Sigmoid colon (tissue), 6 donors: ENCODE measurements at regions not wholly inside any gene's neighbourhood (a gene's known extent, or its start where the extent isn't known, plus 50 kb on each side); places are given as distances from the start of the nearest gene placed in this dataset.

ENCODE experiments used
- DNase-seq: peaks from one replicate; pipeline ENCODE4 v3.0.0-alpha.2; 2019
- H3K27ac ChIP-seq, 4 donors: fragments of 200-600 bp; sonication (generic); one replicate each; pipeline ENCODE4 v1.5.1; 2016 to 2019; ENCODE audit warnings: mild to moderate bottlenecking in 1 of 4
- H3K27me3 ChIP-seq, 3 donors: fragments of 200-600 bp; sonication (generic); one replicate each; pipeline ENCODE4 v1.5.1; 2019; ENCODE audit warnings: mild to moderate bottlenecking in 1 of 3
- H3K36me3 ChIP-seq, 4 donors: fragments of 200-600 bp; sonication (generic); one replicate each; pipeline ENCODE4 v1.5.1; 2016 to 2019
- H3K4me1 ChIP-seq, 4 donors: fragments of 200-600 bp; sonication (generic); one replicate each; pipeline ENCODE4 v1.5.1; 2017 to 2019
- H3K4me3 ChIP-seq, 4 donors: fragments of 200-600 bp; sonication (generic); one replicate each; pipeline ENCODE4 v1.5.1; 2017 to 2019; ENCODE audit warnings: mild to moderate bottlenecking in 2 of 4, moderate library complexity in 1 of 4
- H3K9me3 ChIP-seq, 4 donors: fragments of 200-600 bp in 3 of 4; sonication (generic) in 3 of 4; one replicate each; pipeline versions ENCODE4 v1.5.1 to v1.6.1; 2013 to 2019
- EP300 ChIP-seq, 4 donors: sonication (generic); formaldehyde crosslinking; IDR thresholded peaks; one replicate each; pipeline ENCODE4 v1.6.1; 2017; ENCODE audit warnings: antibody characterized with exemption in 4 of 4
- POLR2A ChIP-seq, 2 donors: fragments of 450-650 bp; IDR thresholded peaks; one replicate each; pipeline ENCODE4 v1.6.1; 2016; ENCODE audit warnings: antibody characterized with exemption in 2 of 2, mild to moderate bottlenecking in 2 of 2, moderate library complexity in 2 of 2
- POLR2AphosphoS5 ChIP-seq, 4 donors: sonication (generic); formaldehyde crosslinking; IDR thresholded peaks; one replicate each; pipeline ENCODE4 v1.6.1; 2017; ENCODE audit warnings: antibody characterized with exemption in 4 of 4
- WGBS, 2 donors: extraction: QIAGEN DNeasy Blood & Tissue Kit; methylation state at CpG; one replicate each; pipeline ENCODE4 v1.1.7; 2013; 5-methylcytosine and 5-hydroxymethylcytosine counted together
- intact Hi-C: fragments of 100-400 bp; cut with DNase I; formaldehyde crosslinking; loops from one replicate; pipeline ENCODE4 v1.15.1; 2023
- TF ChIP-seq, protein P1 (sequence below), 4 experiments: fragments of 450-650 bp in 3 of 4; fragments of 200-600 bp in 1 of 4; IDR thresholded peaks; one replicate each; pipeline ENCODE4 v1.5.1; 2016 to 2019; ENCODE audit warnings: antibody characterized with exemption in 4 of 4, mild to moderate bottlenecking in 3 of 4, moderate library complexity in 2 of 4
- donor health status: healthy with polysubstance abuse.
- donor health status: healthy.

DNA sequence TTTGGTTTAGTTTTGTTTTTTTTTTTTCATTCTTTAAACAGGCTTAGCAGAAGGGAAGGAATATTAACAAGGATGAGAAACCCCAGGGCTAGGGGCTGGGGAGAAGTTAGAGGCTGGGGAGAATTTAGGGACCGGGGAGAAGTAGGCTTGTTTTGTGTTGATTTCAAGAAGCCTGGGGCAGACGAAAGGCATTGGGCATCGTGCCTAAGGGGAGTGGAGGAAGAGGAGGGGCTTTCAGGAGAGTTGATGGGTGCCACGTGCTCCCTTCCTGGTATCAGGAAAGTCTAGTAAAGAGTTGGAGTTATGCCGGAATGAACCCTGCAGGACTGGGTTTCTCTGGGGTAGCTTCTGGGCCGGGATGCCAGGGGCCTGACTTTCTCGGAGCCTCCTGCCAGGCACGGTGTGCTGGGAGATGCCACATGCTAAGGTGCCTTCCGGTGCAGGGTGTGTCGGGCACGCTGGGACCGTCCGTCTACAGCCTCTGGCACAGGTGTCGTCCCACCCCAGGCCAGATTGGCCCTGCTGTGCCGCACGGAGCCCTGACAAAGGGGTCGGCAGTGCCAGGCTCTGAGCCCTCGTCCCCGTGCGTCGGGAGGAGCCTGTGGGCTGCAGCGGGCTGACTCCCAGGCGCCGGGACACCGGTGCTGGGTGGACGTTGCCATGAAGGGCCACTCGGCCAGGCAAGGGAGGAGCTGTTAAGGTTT lies 159.9 kb downstream of the OLFM1 start:
- peaks cover 0 to under 1% (median 0%) of the 10 kb centered on the region in 4 donors for H3K4me1 ChIP-seq
- H3K27me3 ChIP-seq = peaks cover 0 to 40% (median 12%) of the 10 kb centered on the region in 3 donors
- H3K27ac ChIP-seq = no peak overlapping the region
- H3K36me3 ChIP-seq = no peaks in the 10 kb centered on the region
- no peaks in the 10 kb centered on the region for H3K9me3 ChIP-seq
- intact Hi-C loops = no loop called here
- no peak for TF ChIP-seq POLR2AphosphoS5 (IDR thresholded peaks at IDR 0.05)
- TF ChIP-seq, protein P1, sequence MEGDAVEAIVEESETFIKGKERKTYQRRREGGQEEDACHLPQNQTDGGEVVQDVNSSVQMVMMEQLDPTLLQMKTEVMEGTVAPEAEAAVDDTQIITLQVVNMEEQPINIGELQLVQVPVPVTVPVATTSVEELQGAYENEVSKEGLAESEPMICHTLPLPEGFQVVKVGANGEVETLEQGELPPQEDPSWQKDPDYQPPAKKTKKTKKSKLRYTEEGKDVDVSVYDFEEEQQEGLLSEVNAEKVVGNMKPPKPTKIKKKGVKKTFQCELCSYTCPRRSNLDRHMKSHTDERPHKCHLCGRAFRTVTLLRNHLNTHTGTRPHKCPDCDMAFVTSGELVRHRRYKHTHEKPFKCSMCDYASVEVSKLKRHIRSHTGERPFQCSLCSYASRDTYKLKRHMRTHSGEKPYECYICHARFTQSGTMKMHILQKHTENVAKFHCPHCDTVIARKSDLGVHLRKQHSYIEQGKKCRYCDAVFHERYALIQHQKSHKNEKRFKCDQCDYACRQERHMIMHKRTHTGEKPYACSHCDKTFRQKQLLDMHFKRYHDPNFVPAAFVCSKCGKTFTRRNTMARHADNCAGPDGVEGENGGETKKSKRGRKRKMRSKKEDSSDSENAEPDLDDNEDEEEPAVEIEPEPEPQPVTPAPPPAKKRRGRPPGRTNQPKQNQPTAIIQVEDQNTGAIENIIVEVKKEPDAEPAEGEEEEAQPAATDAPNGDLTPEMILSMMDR (IDR thresholded peaks at IDR 0.05) = no peak
- TF ChIP-seq POLR2A (IDR thresholded peaks at IDR 0.05) = no peak
- TF ChIP-seq EP300 (IDR thresholded peaks at IDR 0.05) = no peak
- H3K4me3 ChIP-seq = no peak overlapping the region
- peak; percentile 61 for DNase-seq
- WGBS, 2 donors = 71 to 83% methylated on average over 27 of the region's 27 CpGs

DNA sequence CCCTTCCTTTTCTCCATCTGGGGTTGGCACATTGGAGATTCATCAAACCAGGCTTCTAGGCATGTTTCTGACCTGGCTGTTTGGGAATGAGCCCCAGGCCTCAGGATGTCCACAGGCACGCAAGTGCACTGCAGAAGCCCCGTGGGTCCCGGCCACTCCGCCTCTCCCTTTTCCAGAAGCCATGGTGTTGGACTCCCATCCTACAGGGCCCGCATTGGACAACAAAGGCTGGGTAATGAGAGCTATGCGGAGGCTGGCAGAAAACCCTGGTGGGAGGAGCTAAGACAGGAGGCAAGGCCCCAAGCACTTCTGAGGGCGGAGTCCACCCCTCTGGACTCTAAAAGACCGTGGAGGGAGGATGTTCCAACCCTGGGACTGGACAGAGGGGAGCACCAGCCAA lies 160.6 kb downstream of the OLFM1 start:
- H3K36me3 ChIP-seq = no peaks in the 10 kb centered on the region
- TF ChIP-seq POLR2A (IDR thresholded peaks at IDR 0.05) = no peak
- TF ChIP-seq EP300 (IDR thresholded peaks at IDR 0.05) = no peak
- TF ChIP-seq, protein P1 (IDR thresholded peaks at IDR 0.05) = no peak
- no peak for TF ChIP-seq POLR2AphosphoS5 (IDR thresholded peaks at IDR 0.05)
- no peaks in the 10 kb centered on the region for H3K4me1 ChIP-seq
- intact Hi-C loops = no loop called here
- no peak overlapping the region for H3K27ac ChIP-seq
- DNase-seq = no peak
- no peak overlapping the region for H3K4me3 ChIP-seq
- 55 to 78% methylated on average over 8 of the region's 8 CpGs for WGBS, 2 donors
- no peaks in the 10 kb centered on the region for H3K9me3 ChIP-seq
- peaks cover 0 to 40% (median 12%) of the 10 kb centered on the region in 3 donors for H3K27me3 ChIP-seq

DNA sequence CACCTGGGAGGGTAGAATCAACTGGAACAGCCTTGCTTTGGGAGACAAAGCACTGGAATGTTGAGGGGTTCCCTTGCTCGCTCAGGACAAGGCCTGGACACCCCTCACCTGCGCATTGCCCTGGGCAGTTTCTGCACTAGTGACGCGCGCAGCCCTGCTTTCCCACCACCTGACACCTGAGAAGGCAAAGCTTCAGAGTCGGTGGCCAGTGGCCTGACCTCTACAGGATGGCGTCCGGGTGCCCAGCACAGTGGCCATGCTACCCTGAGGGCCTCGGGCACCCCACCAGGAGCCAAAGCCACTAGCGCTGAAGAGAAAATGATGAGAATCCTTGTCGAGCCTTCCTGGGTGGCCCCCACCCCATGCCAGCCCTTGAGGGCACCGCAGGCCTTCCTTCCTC lies 161.3 kb downstream of the OLFM1 start:
- intact Hi-C loops = no loop called here
- no peak overlapping the region for H3K27ac ChIP-seq
- no peak overlapping the region for H3K4me3 ChIP-seq
- H3K36me3 ChIP-seq = no peaks in the 10 kb centered on the region
- TF ChIP-seq EP300 (IDR thresholded peaks at IDR 0.05) = no peak
- TF ChIP-seq POLR2A (IDR thresholded peaks at IDR 0.05) = no peak
- no peak for TF ChIP-seq POLR2AphosphoS5 (IDR thresholded peaks at IDR 0.05)
- TF ChIP-seq, protein P1 (IDR thresholded peaks at IDR 0.05) = no peak
- DNase-seq = peak; percentile 39
- H3K4me1 ChIP-seq = no peaks in the 10 kb centered on the region
- WGBS, 2 donors = 91 to 94% methylated on average over 12 of the region's 12 CpGs
- H3K27me3 ChIP-seq = peaks cover 0 to 34% (median 12%) of the 10 kb centered on the region in 3 donors
- no peaks in the 10 kb centered on the region for H3K9me3 ChIP-seq

DNA sequence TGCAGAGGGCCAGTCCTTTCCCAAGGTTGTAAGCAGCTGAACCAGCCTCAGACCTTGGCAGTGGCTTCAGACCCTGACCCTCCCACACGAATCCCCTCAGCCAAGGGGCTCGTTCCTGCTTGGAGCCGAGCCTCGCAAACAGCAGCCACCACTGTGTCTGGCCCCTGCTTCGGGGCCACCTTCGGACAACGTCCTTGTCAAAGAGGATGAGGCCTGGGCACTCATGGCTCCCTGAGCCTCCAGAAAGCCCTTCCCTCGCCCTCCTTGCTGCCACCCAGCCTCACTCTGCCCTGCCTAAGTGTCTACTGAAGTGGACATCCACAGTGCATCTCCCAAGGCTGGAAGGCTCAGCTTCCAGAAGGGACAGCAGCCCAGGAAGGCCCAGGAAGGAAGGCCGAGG lies 161.7 kb downstream of the OLFM1 start:
- Histone ChIP-seq H3K9me3 (no peaks in the 10 kb centered on the region), H3K27me3 (peaks cover 0 to 29% (median 12%) of the 10 kb centered on the region in 3 donors), H3K27ac (no peak overlapping the region), H3K4me1 (no peaks in the 10 kb centered on the region), H3K4me3 (no peak overlapping the region), H3K36me3 (no peaks in the 10 kb centered on the region)
- DNase-seq = peak; percentile 45
- 75 to 85% methylated on average over 9 of the region's 9 CpGs for WGBS, 2 donors
- intact Hi-C loops = no loop called here
- TF ChIP-seq, protein P1 (IDR thresholded peaks at IDR 0.05) = no peak
- TF ChIP-seq POLR2A (IDR thresholded peaks at IDR 0.05) = no peak
- TF ChIP-seq POLR2AphosphoS5 (IDR thresholded peaks at IDR 0.05) = no peak
- TF ChIP-seq EP300 (IDR thresholded peaks at IDR 0.05) = no peak

DNA sequence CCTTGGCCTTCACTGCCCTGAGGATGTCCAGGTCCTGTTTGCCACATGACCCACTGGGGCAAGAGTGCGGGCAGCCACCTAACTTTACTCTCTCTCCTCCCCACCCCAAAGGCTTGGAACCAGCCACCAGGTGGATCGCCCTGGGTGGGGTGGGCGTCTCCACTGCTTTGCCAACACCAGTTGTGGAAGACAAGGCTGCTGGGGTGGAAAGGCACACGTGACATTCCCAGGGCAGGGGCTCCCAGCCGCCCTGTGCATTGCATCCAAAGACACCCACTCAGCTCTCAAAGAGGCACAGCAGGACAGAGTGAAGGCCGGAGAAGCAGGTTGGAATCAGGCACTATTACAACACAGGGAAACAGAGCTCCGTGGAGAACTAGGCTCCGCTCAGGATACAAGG lies 162.2 kb downstream of the OLFM1 start:
- H3K27me3 ChIP-seq = peaks cover 0 to 28% (median 12%) of the 10 kb centered on the region in 3 donors
- intact Hi-C loops = no loop called here

More for the DNA sequence above, 162.2 kb downstream of the OLFM1 start:
- no peak for TF ChIP-seq EP300 (IDR thresholded peaks at IDR 0.05)
- TF ChIP-seq, protein P1 (IDR thresholded peaks at IDR 0.05) = no peak
- no peak for TF ChIP-seq POLR2A (IDR thresholded peaks at IDR 0.05)
- no peak for TF ChIP-seq POLR2AphosphoS5 (IDR thresholded peaks at IDR 0.05)
- no peak overlapping the region for H3K4me3 ChIP-seq
- no peaks in the 10 kb centered on the region for H3K9me3 ChIP-seq
- 84 to 91% methylated on average over 8 of the region's 8 CpGs for WGBS, 2 donors
- H3K4me1 ChIP-seq = no peaks in the 10 kb centered on the region
- no peaks in the 10 kb centered on the region for H3K36me3 ChIP-seq
- peak; percentile 35 for DNase-seq
- no peak overlapping the region for H3K27ac ChIP-seq
